ENCODE measurements at regions not wholly inside any gene's neighbourhood (a gene's known extent, or its start where the extent isn't known, plus 50 kb on each side); places are given as distances from the start of the nearest gene placed in this dataset.

- Histone ChIP-seq H3K27me3 (replicated peaks in 1 of 2; ENCODE audit: control insufficient read depth in 2 of 2, extremely low read depth in 1 of 2, insufficient read depth in 2 of 2, low read length in 1 of 2) (peaks cover 0 to 8% of the 10 kb centered on the region in 2 experiments), H3K36me3 (ENCODE audit: control insufficient read depth in 2 of 2, extremely low read depth in 1 of 2, insufficient read depth in 1 of 2, low read length in 1 of 2) (no peaks in the 10 kb centered on the region), H3K4me3 (ENCODE audit: control insufficient read depth in 1 of 2, extremely low read depth in 1 of 2, low read length in 1 of 2) (no peak overlapping the region), H3K4me1 (ENCODE audit: control insufficient read depth in 1 of 2, extremely low read depth in 1 of 2, insufficient read depth in 2 of 2, low read length in 2 of 2) (no peaks in the 10 kb centered on the region), H3K27ac (ENCODE audit: low read length) (no peak overlapping the region), H3K9me3 (no peaks in the 10 kb centered on the region)
- DNase-seq (no peak), ATAC-seq (replicated peaks in 1 of 4) (no peak)
- POLR2A ChIA-PET = no interaction called here
- 91% methylated on average over 3 of the region's 3 CpGs for WGBS (ENCODE audit: insufficient coverage)
- CTCF ChIA-PET = interaction anchor here in 1 of 2 donors (0.6 kb wide), 1 partner anchor 210 kb away, joined by 6 read pairs; no protein-coding TSS in a partner anchor
- peaks cover 7 to 19% of the 10 kb centered on the region in 2 donors for H3K27me3 Mint-ChIP-seq
- H3K9me3 Mint-ChIP-seq = no peaks in the 10 kb centered on the region
- no peaks in the 10 kb centered on the region for H3K36me3 Mint-ChIP-seq
- no peaks in the 10 kb centered on the region for H3K4me1 Mint-ChIP-seq
- H3K4me3 Mint-ChIP-seq = no peak overlapping the region
- no peak overlapping the region for H3K27ac Mint-ChIP-seq
These were observed 480.3 kb downstream of the RPS24 start for GRCh38 chr10:78513986-78514385.

DNA sequence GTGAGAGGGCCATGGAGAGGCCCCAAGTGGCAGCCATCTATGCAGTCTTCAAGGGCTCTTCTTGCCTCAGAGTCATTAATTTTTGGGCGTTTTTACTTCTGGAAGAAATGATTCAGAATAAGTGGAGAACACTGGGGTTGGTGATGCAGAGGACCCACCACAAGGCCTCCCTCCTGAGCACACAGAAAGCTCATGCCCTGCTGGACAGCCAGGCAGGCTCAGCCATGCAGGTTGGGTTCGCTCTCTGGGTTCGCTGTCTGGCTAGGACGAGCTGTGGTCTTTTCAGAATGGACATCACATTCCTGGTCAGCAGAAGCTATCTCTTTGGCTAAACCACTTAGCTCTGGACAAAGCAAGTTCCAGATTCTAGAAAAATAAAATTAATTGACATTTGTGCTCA is 480.8 kb downstream of the RPS24 start:
- WGBS (ENCODE audit: insufficient coverage) = 88% methylated on average over 3 of the region's 4 CpGs
- ChIA-PET CTCF (interaction anchor here in 1 of 2 donors (0.6 kb wide), 1 partner anchor 211 kb away, joined by 6 read pairs; no protein-coding TSS in a partner anchor), POLR2A (no interaction called here)
- no peaks in the 10 kb centered on the region for H3K36me3 ChIP-seq (ENCODE audit: control insufficient read depth in 2 of 2, extremely low read depth in 1 of 2, insufficient read depth in 1 of 2, low read length in 1 of 2)
- ATAC-seq (replicated peaks in 1 of 4) = no peak
- H3K4me3 ChIP-seq (ENCODE audit: control insufficient read depth in 1 of 2, extremely low read depth in 1 of 2, low read length in 1 of 2) = no peak overlapping the region
- H3K27me3 Mint-ChIP-seq = peaks cover 4 to 16% of the 10 kb centered on the region in 2 donors
- DNase-seq = no peak
- H3K4me3 Mint-ChIP-seq = no peak overlapping the region
- H3K27ac Mint-ChIP-seq = no peak overlapping the region
- no peak overlapping the region for H3K27ac ChIP-seq (ENCODE audit: low read length)
- no peaks in the 10 kb centered on the region for H3K9me3 Mint-ChIP-seq
- H3K36me3 Mint-ChIP-seq = no peaks in the 10 kb centered on the region
- peaks cover 0 to 8% of the 10 kb centered on the region in 2 experiments for H3K27me3 ChIP-seq (replicated peaks in 1 of 2; ENCODE audit: control insufficient read depth in 2 of 2, extremely low read depth in 1 of 2, insufficient read depth in 2 of 2, low read length in 1 of 2)
- H3K4me1 Mint-ChIP-seq = no peaks in the 10 kb centered on the region
- H3K4me1 ChIP-seq (ENCODE audit: control insufficient read depth in 1 of 2, extremely low read depth in 1 of 2, insufficient read depth in 2 of 2, low read length in 2 of 2) = no peaks in the 10 kb centered on the region
- H3K9me3 ChIP-seq = no peaks in the 10 kb centered on the region

GRCh38 chr10:78515038-78515872 is 481.6 kb downstream of the RPS24 start:
- DNase-seq (no peak), ATAC-seq (replicated peaks in 1 of 4) (no peak)
- WGBS (ENCODE audit: insufficient coverage) = 71% methylated on average over 4 of the region's 9 CpGs
- Histone ChIP-seq H3K27ac (ENCODE audit: low read length) (no peak overlapping the region), H3K9me3 (no peaks in the 10 kb centered on the region), H3K4me1 (ENCODE audit: control insufficient read depth in 1 of 2, extremely low read depth in 1 of 2, insufficient read depth in 2 of 2, low read length in 2 of 2) (no peaks in the 10 kb centered on the region), H3K4me3 (ENCODE audit: control insufficient read depth in 1 of 2, extremely low read depth in 1 of 2, low read length in 1 of 2) (no peak overlapping the region), H3K27me3 (replicated peaks in 1 of 2; ENCODE audit: control insufficient read depth in 2 of 2, extremely low read depth in 1 of 2, insufficient read depth in 2 of 2, low read length in 1 of 2) (peaks cover 0 to 8% of the 10 kb centered on the region in 2 experiments), H3K36me3 (ENCODE audit: control insufficient read depth in 2 of 2, extremely low read depth in 1 of 2, insufficient read depth in 1 of 2, low read length in 1 of 2) (no peaks in the 10 kb centered on the region)
- Mint-ChIP-seq H3K36me3 (no peaks in the 10 kb centered on the region), H3K4me3 (no peak overlapping the region), H3K4me1 (no peaks in the 10 kb centered on the region), H3K27me3 (peaks cover 3 to 12% of the 10 kb centered on the region in 2 donors), H3K9me3 (no peaks in the 10 kb centered on the region), H3K27ac (no peak overlapping the region)
- CTCF ChIA-PET = no interaction called here
- POLR2A ChIA-PET = no interaction called here

- no peak for ATAC-seq (replicated peaks in 1 of 4)
- Histone ChIP-seq H3K27me3 (replicated peaks in 1 of 2; ENCODE audit: control insufficient read depth in 2 of 2, extremely low read depth in 1 of 2, insufficient read depth in 2 of 2, low read length in 1 of 2) (peaks cover 0 to 8% of the 10 kb centered on the region in 2 experiments), H3K36me3 (ENCODE audit: control insufficient read depth in 2 of 2, extremely low read depth in 1 of 2, insufficient read depth in 1 of 2, low read length in 1 of 2) (no peaks in the 10 kb centered on the region), H3K4me3 (ENCODE audit: control insufficient read depth in 1 of 2, extremely low read depth in 1 of 2, low read length in 1 of 2) (no peak overlapping the region), H3K4me1 (ENCODE audit: control insufficient read depth in 1 of 2, extremely low read depth in 1 of 2, insufficient read depth in 2 of 2, low read length in 2 of 2) (peaks cover 0 to 4% of the 10 kb centered on the region in 2 experiments), H3K9me3 (no peaks in the 10 kb centered on the region), H3K27ac (ENCODE audit: low read length) (no peak overlapping the region)
- CTCF ChIA-PET = no interaction called here
- no CpG with 5 or more reads among the region's 1 CpG for WGBS (ENCODE audit: insufficient coverage)
- no peak overlapping the region for H3K4me3 Mint-ChIP-seq
- POLR2A ChIA-PET = no interaction called here
- peaks cover 2 to 4% (median 3%) of the 10 kb centered on the region in 3 donors for H3K4me1 Mint-ChIP-seq
- no peak for DNase-seq
- no peaks in the 10 kb centered on the region for H3K9me3 Mint-ChIP-seq
- H3K27ac Mint-ChIP-seq = no peak overlapping the region
- H3K36me3 Mint-ChIP-seq = no peaks in the 10 kb centered on the region
- peaks cover 3 to 12% of the 10 kb centered on the region in 2 donors for H3K27me3 Mint-ChIP-seq
These were observed 482.1 kb downstream of the RPS24 start for GRCh38 chr10:78515873-78516153.

- no peak overlapping the region for H3K27ac Mint-ChIP-seq
- no peaks in the 10 kb centered on the region for H3K9me3 Mint-ChIP-seq
- Histone ChIP-seq H3K9me3 (no peaks in the 10 kb centered on the region), H3K27ac (ENCODE audit: low read length) (no peak overlapping the region), H3K36me3 (ENCODE audit: control insufficient read depth in 2 of 2, extremely low read depth in 1 of 2, insufficient read depth in 1 of 2, low read length in 1 of 2) (no peaks in the 10 kb centered on the region), H3K4me1 (ENCODE audit: control insufficient read depth in 1 of 2, extremely low read depth in 1 of 2, insufficient read depth in 2 of 2, low read length in 2 of 2) (peaks cover 0 to 4% of the 10 kb centered on the region in 2 experiments), H3K27me3 (replicated peaks in 1 of 2; ENCODE audit: control insufficient read depth in 2 of 2, extremely low read depth in 1 of 2, insufficient read depth in 2 of 2, low read length in 1 of 2) (peaks cover 0 to 6% of the 10 kb centered on the region in 2 experiments), H3K4me3 (ENCODE audit: control insufficient read depth in 1 of 2, extremely low read depth in 1 of 2, low read length in 1 of 2) (no peak overlapping the region)
- ATAC-seq (replicated peaks in 1 of 4) (no peak), DNase-seq (no peak)
- H3K36me3 Mint-ChIP-seq = no peaks in the 10 kb centered on the region
- WGBS (ENCODE audit: insufficient coverage) = 83% methylated on average over 3 of the region's 3 CpGs
- H3K4me1 Mint-ChIP-seq = peaks cover 6 to 8% (median 7%) of the 10 kb centered on the region in 3 donors
- CTCF ChIA-PET = no interaction called here
- POLR2A ChIA-PET = no interaction called here
- peaks cover 3 to 12% of the 10 kb centered on the region in 2 donors for H3K27me3 Mint-ChIP-seq
- no peak overlapping the region for H3K4me3 Mint-ChIP-seq
These were observed 482.6 kb downstream of the RPS24 start for GRCh38 chr10:78516236-78516635.

DNA sequence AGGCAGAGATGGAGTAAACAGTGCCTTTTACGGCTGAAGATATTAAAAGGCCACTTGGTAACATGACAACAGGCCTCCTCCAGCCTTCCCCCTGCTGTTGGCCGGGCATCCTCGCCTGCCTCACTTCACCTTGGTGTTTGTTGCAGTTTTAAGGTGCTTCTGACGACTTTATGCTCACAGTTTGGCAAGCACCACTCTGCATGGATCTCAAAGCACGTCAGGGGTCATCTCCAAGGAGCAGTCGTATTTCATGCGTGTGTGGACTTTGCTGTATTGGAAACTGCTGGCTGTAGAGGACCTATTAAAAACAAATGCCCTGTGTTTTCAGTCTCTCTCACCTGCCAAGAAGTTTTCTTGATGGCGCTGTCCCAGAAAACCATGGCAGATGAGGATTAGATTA is 483.1 kb downstream of the RPS24 start:
- POLR2A ChIA-PET = no interaction called here

More for the DNA sequence above, 483.1 kb downstream of the RPS24 start:
- Mint-ChIP-seq H3K4me3 (no peak overlapping the region), H3K4me1 (peaks cover 7 to 8% (median 8%) of the 10 kb centered on the region in 3 donors), H3K27ac (no peak overlapping the region), H3K36me3 (no peaks in the 10 kb centered on the region), H3K9me3 (no peaks in the 10 kb centered on the region), H3K27me3 (peaks cover 3 to 9% of the 10 kb centered on the region in 2 donors)
- ATAC-seq (replicated peaks in 1 of 4) (no peak), DNase-seq (no peak)
- CTCF ChIA-PET = no interaction called here
- Histone ChIP-seq H3K4me1 (ENCODE audit: control insufficient read depth in 1 of 2, extremely low read depth in 1 of 2, insufficient read depth in 2 of 2, low read length in 2 of 2) (peaks cover 0 to 4% of the 10 kb centered on the region in 2 experiments), H3K27me3 (replicated peaks in 1 of 2; ENCODE audit: control insufficient read depth in 2 of 2, extremely low read depth in 1 of 2, insufficient read depth in 2 of 2, low read length in 1 of 2) (peaks cover 0 to 6% of the 10 kb centered on the region in 2 experiments), H3K9me3 (no peaks in the 10 kb centered on the region), H3K36me3 (ENCODE audit: control insufficient read depth in 2 of 2, extremely low read depth in 1 of 2, insufficient read depth in 1 of 2, low read length in 1 of 2) (no peaks in the 10 kb centered on the region), H3K4me3 (ENCODE audit: control insufficient read depth in 1 of 2, extremely low read depth in 1 of 2, low read length in 1 of 2) (no peak overlapping the region), H3K27ac (ENCODE audit: low read length) (no peak overlapping the region)
- 79% methylated on average over 7 of the region's 8 CpGs for WGBS (ENCODE audit: insufficient coverage)

Data from T-cell (primary cell).